Activated CD8-positive, alpha-beta T cell treated with anti-CD3 and anti-CD28 coated beads for 36 hours (primary cell): ENCODE measurements at regions not wholly inside any gene's neighbourhood (a gene's known extent, or its start where the extent isn't known, plus 50 kb on each side); places are given as distances from the start of the nearest gene placed in this dataset.

Source experiments
- ATAC-seq: fragments of 200-7000 bp; cut with Tn5 transposase; one replicate; pipeline ENCODE4 v1.10.0; 2021; ENCODE audit warnings: mild to moderate bottlenecking, moderate library complexity
- CTCF ChIA-PET: fragments of 350-600 bp; sonication (Branson Sonifier 250); formaldehyde crosslinking; loops from one replicate; lab custom pipeline; 2021; ENCODE audit warnings: antibody characterized with exemption; lab: Charles Lee
- POLR2A ChIA-PET: fragments of 350-600 bp; sonication (Branson Sonifier 250); formaldehyde crosslinking; loops from one replicate; lab custom pipeline; 2021; ENCODE audit warnings: antibody characterized with exemption; lab: Charles Lee
- DNase-seq: peaks from one replicate; pipeline ENCODE4 v3.0.0-alpha.2; 2020
- H3K27ac Mint-ChIP-seq: one replicate; pipeline ENCODE4 v1.8.0; 2021; ENCODE audit warnings: mild to moderate bottlenecking, mixed read lengths
- H3K27me3 Mint-ChIP-seq: one replicate; pipeline ENCODE4 v1.8.0; 2021; ENCODE audit warnings: mixed read lengths
- H3K36me3 Mint-ChIP-seq: one replicate; pipeline ENCODE4 v1.8.0; 2021; ENCODE audit warnings: low read depth, mixed read lengths
- H3K4me1 Mint-ChIP-seq: one replicate; pipeline ENCODE4 v1.8.0; 2021; ENCODE audit warnings: low read depth, mixed read lengths
- H3K4me3 Mint-ChIP-seq: one replicate; pipeline ENCODE4 v1.8.0; 2021; ENCODE audit warnings: mild to moderate bottlenecking, moderate library complexity, mixed read lengths
- H3K9me3 Mint-ChIP-seq: one replicate; pipeline ENCODE4 v1.8.0; 2021; ENCODE audit warnings: mixed read lengths
- CTCF ChIP-seq: fragments of 200-600 bp; IDR thresholded peaks from one replicate; pipeline ENCODE4 v1.8.0; 2022; ENCODE audit warnings: antibody characterized with exemption, mild to moderate bottlenecking
- intact Hi-C: fragments of 100-400 bp; cut with micrococcal nuclease; formaldehyde crosslinking; loops from one replicate; pipeline ENCODE4 v1.10.0; 2022

- ChIA-PET CTCF (no interaction called here), POLR2A (no interaction called here)
- H3K4me1 Mint-ChIP-seq: no peaks in the 10 kb centered on the region
- no peak overlapping the region for H3K27ac Mint-ChIP-seq
- intact Hi-C loops: no loop called here
- no peak for TF ChIP-seq CTCF
- no peak for ATAC-seq
- no peaks in the 10 kb centered on the region for H3K9me3 Mint-ChIP-seq
- no peaks in the 10 kb centered on the region for H3K36me3 Mint-ChIP-seq
- no peaks in the 10 kb centered on the region for H3K27me3 Mint-ChIP-seq
- no peak for DNase-seq
- H3K4me3 Mint-ChIP-seq: no peak overlapping the region
Observed at GRCh38 chr6:50610562-50610961, 102.8 kb upstream of the TFAP2D start.

GRCh38 chr6:50635429-50635828 lies 77.9 kb upstream of the TFAP2D start:
- intact Hi-C loops: no loop called here
- Mint-ChIP-seq H3K9me3 (peaks cover 4% of the 10 kb centered on the region), H3K4me1 (no peaks in the 10 kb centered on the region), H3K27me3 (no peaks in the 10 kb centered on the region), H3K27ac (no peak overlapping the region), H3K4me3 (no peak overlapping the region), H3K36me3 (no peaks in the 10 kb centered on the region)
- POLR2A ChIA-PET: no interaction called here
- TF ChIP-seq CTCF: no peak
- no peak for ATAC-seq
- DNase-seq: no peak
- CTCF ChIA-PET: no interaction called here

GRCh38 chr6:50637267-50637666 lies 76.1 kb upstream of the TFAP2D start:
- ChIA-PET CTCF (no interaction called here), POLR2A (no interaction called here)
- DNase-seq: no peak
- no peak for ATAC-seq
- H3K9me3 Mint-ChIP-seq: peaks cover 2% of the 10 kb centered on the region
- intact Hi-C loops: no loop called here
- H3K4me3 Mint-ChIP-seq: no peak overlapping the region
- no peaks in the 10 kb centered on the region for H3K4me1 Mint-ChIP-seq
- no peaks in the 10 kb centered on the region for H3K27me3 Mint-ChIP-seq
- TF ChIP-seq CTCF: no peak
- H3K27ac Mint-ChIP-seq: no peak overlapping the region
- no peaks in the 10 kb centered on the region for H3K36me3 Mint-ChIP-seq

- DNase-seq (no peak), ATAC-seq (no peak)
- H3K4me1 Mint-ChIP-seq: no peaks in the 10 kb centered on the region
- CTCF ChIA-PET: no interaction called here
- H3K27ac Mint-ChIP-seq: no peak overlapping the region
- H3K9me3 Mint-ChIP-seq: peaks cover 13% of the 10 kb centered on the region
- intact Hi-C loops: no loop called here
- H3K4me3 Mint-ChIP-seq: no peak overlapping the region
- POLR2A ChIA-PET: no interaction called here
- TF ChIP-seq CTCF: no peak
- H3K27me3 Mint-ChIP-seq: no peaks in the 10 kb centered on the region
- no peaks in the 10 kb centered on the region for H3K36me3 Mint-ChIP-seq
Observed at GRCh38 chr6:50649086-50649485, 64.2 kb upstream of the TFAP2D start.

GRCh38 chr6:50653253-50653652 lies 60.1 kb upstream of the TFAP2D start:
- POLR2A ChIA-PET: no interaction called here
- DNase-seq (no peak), ATAC-seq (no peak)
- TF ChIP-seq CTCF: no peak
- intact Hi-C loops: no loop called here
- CTCF ChIA-PET: no interaction called here
- no peaks in the 10 kb centered on the region for H3K27me3 Mint-ChIP-seq
- H3K4me1 Mint-ChIP-seq: no peaks in the 10 kb centered on the region
- peaks cover 7% of the 10 kb centered on the region for H3K9me3 Mint-ChIP-seq
- H3K36me3 Mint-ChIP-seq: no peaks in the 10 kb centered on the region
- no peak overlapping the region for H3K27ac Mint-ChIP-seq
- H3K4me3 Mint-ChIP-seq: no peak overlapping the region
